ENCODE measurements at regions not wholly inside any gene's neighbourhood (a gene's known extent, or its start where the extent isn't known, plus 50 kb on each side); places are given as distances from the start of the nearest gene placed in this dataset.

- no peak for TF ChIP-seq CTCF (IDR thresholded peaks at IDR 0.05 in 4 of 5, conservative IDR thresholded peaks at IDR 0.05 in 1 of 5)
- TF ChIP-seq POLR2A (IDR thresholded peaks at IDR 0.05) = no peak
Measured at GRCh38 chr10:3889961-3890522, 105.0 kb upstream of the KLF6 start.
